GM12878 (cell line): ENCODE measurements at regions not wholly inside any gene's neighbourhood (a gene's known extent, or its start where the extent isn't known, plus 50 kb on each side); places are given as distances from the start of the nearest gene placed in this dataset.

Experiments
- IKZF1 ChIP-seq: fragments of 450-650 bp; conservative IDR thresholded peaks from 2 replicates; pipeline ENCODE4 v1.6.1; 2017; ENCODE audit warnings: antibody characterized with exemption, mild to moderate bottlenecking
- KAT2A ChIP-seq: conservative IDR thresholded peaks from 2 replicates; pipeline ENCODE4 v1.6.1; 2011; ENCODE audit warnings: low read depth, low read length; ENCODE audit not compliant: control insufficient read depth
- MXI1 ChIP-seq: fragments of 150-350 bp; IDR thresholded peaks from 2 replicates; pipeline ENCODE4 v1.6.1; 2011; ENCODE audit warnings: low read depth, mild to moderate bottlenecking, inconsistent platforms, low read length, improper control_type of control experiment
- SUZ12 ChIP-seq: fragments of 200-600 bp; sonication (generic); IDR thresholded peaks from one replicate; pipeline ENCODE4 v1.6.1; 2018; ENCODE audit warnings: antibody characterized with exemption, mild to moderate bottlenecking; ENCODE audit not compliant: unreplicated experiment
- TCF12 ChIP-seq: IDR thresholded peaks from 2 replicates; pipeline ENCODE4 v1.6.1; 2011; ENCODE audit warnings: low read depth, mild to moderate bottlenecking, low read length
- TF ChIP-seq, protein P1 (sequence below), 3 experiments: IDR thresholded peaks in 2 of 3; conservative IDR thresholded peaks in 1 of 3; 2 replicates each; pipeline ENCODE4 v1.5.1; 2011; ENCODE audit warnings: low read depth in 3 of 3, low read length in 3 of 3, mild to moderate bottlenecking in 3 of 3, control low read depth in 2 of 3, moderate library complexity in 2 of 3, inconsistent platforms in 1 of 3, mixed read lengths in 1 of 3; ENCODE audit not compliant: control insufficient read depth in 2 of 3, insufficient read depth in 1 of 3; ENCODE audit errors: extremely low read depth in 1 of 3
- TF ChIP-seq, protein P2 (sequence below): IDR thresholded peaks from 2 replicates; pipeline ENCODE4 v1.6.1; 2011; ENCODE audit warnings: borderline replicate concordance, low read depth, mild to moderate bottlenecking, moderate library complexity, mixed read lengths, low read length; ENCODE audit not compliant: insufficient read depth; ENCODE audit errors: extremely low read length

DNA sequence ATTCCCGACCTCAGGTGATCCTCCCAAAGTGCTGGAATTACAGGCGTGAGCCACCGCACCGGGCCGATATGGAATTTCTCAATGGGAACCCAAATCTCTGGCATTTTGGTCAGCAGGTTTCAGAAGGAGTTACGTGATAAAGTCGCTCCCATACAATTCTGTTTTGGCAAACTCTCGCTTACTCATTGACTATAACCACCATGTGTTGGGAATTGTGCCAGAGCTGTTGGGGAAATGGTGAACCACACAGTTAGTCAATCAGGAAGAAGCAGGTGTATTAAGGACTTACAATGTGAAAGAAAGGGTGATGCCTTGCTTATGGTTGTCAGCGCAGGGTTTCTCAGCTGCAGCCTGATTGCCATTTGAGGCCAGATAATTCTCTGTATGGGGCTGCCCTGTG lies 410.5 kb downstream of the QKI start:
- TF ChIP-seq, protein P1, sequence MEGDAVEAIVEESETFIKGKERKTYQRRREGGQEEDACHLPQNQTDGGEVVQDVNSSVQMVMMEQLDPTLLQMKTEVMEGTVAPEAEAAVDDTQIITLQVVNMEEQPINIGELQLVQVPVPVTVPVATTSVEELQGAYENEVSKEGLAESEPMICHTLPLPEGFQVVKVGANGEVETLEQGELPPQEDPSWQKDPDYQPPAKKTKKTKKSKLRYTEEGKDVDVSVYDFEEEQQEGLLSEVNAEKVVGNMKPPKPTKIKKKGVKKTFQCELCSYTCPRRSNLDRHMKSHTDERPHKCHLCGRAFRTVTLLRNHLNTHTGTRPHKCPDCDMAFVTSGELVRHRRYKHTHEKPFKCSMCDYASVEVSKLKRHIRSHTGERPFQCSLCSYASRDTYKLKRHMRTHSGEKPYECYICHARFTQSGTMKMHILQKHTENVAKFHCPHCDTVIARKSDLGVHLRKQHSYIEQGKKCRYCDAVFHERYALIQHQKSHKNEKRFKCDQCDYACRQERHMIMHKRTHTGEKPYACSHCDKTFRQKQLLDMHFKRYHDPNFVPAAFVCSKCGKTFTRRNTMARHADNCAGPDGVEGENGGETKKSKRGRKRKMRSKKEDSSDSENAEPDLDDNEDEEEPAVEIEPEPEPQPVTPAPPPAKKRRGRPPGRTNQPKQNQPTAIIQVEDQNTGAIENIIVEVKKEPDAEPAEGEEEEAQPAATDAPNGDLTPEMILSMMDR (IDR thresholded peaks at IDR 0.05 in 2 of 3, conservative IDR thresholded peaks at IDR 0.05 in 1 of 3; ENCODE audit: control insufficient read depth in 2 of 3, extremely low read depth in 1 of 3, insufficient read depth in 1 of 3, low read depth in 3 of 3, low read length in 3 of 3): no peak
- no peak for TF ChIP-seq TCF12
- TF ChIP-seq KAT2A: no peak
- TF ChIP-seq IKZF1: no peak
- TF ChIP-seq, protein P2, sequence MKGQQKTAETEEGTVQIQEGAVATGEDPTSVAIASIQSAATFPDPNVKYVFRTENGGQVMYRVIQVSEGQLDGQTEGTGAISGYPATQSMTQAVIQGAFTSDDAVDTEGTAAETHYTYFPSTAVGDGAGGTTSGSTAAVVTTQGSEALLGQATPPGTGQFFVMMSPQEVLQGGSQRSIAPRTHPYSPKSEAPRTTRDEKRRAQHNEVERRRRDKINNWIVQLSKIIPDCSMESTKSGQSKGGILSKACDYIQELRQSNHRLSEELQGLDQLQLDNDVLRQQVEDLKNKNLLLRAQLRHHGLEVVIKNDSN: no peak
- no peak for TF ChIP-seq MXI1
- no peak for TF ChIP-seq SUZ12
